ENCODE measurements at regions not wholly inside any gene's neighbourhood (a gene's known extent, or its start where the extent isn't known, plus 50 kb on each side); places are given as distances from the start of the nearest gene placed in this dataset.

DNA sequence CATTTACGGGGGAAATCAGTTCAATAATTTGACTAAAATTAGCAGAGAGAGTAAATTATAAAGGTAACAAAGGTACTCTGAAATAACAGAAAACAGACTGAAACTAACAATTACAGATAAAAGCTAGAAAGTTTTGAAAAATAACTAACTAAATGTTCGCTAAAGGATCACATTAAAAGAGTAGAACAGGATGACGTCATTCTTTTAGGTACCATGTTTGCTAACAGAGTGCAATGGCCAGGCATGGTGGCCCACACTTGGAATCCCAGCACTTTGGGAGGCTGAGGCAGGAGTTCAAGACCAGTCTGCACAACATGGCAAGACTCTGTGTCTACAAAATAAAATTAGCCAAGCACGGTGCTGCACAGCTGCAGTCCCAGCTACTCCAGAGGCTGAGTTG lies 212.3 kb upstream of the CDYL start:
- Mint-ChIP-seq H3K4me3 (no peak overlapping the region), H3K27ac (no peak overlapping the region), H3K4me1 (ENCODE audit: low read depth) (no peaks in the 10 kb centered on the region), H3K36me3 (ENCODE audit: low read depth) (no peaks in the 10 kb centered on the region), H3K9me3 (no peaks in the 10 kb centered on the region), H3K27me3 (ENCODE audit: low read depth) (no peaks in the 10 kb centered on the region)

DNA sequence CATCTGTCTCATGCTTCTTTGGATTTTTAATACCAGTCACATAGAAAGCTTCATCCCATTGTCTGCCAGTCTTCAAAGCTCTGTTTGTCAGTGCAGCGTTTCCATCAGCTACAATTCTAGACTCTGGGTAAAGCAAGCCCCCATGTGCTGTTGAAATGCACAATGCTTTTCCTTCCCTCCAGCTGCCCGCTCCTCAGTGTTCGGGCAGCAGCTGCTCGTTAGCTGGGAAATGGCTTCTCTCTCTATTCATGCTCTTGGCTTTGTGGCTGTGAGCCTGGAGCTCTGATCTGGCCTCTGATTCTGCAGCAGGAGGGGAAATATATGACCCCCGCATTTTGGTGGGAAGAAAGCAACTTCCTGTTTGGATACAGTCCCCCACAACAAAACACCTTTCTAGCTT lies 213.0 kb upstream of the CDYL start:
- H3K4me1 Mint-ChIP-seq (ENCODE audit: low read depth): no peaks in the 10 kb centered on the region
- no peaks in the 10 kb centered on the region for H3K36me3 Mint-ChIP-seq (ENCODE audit: low read depth)
- H3K9me3 Mint-ChIP-seq: no peaks in the 10 kb centered on the region
- H3K4me3 Mint-ChIP-seq: no peak overlapping the region
- H3K27ac Mint-ChIP-seq: no peak overlapping the region
- H3K27me3 Mint-ChIP-seq (ENCODE audit: low read depth): no peaks in the 10 kb centered on the region

DNA sequence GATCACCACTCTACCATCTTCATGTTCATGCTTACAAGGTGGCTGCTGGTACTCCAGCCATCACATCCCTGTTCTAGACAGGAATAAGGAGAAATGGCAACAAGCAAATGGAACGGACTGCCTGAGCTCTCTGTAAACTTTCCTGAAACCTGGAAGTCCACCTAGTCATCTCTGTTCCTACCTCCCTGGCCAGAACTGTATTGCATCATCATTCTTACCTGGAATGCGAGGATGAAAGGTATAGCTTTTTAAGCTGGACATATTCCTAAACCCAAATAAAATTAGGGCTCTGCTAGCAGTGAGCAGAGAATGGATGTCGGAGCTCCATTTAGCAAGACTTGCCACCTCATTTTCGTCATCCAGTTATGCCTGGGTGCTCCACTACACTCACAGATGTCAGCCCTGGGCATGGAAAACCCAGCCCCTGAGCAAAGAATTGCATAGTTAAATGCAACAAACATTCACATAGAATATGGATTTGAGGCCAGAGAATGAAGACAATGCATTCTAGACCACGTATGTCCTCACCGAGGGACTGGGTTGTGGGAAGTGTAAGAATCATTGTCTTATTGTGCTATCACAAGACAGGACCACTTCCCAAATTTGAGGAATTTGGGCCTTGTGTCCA lies 214.3 kb upstream of the CDYL start:
- no peaks in the 10 kb centered on the region for H3K9me3 Mint-ChIP-seq
- H3K27ac Mint-ChIP-seq: no peak overlapping the region
- H3K4me1 Mint-ChIP-seq (ENCODE audit: low read depth): no peaks in the 10 kb centered on the region
- H3K4me3 Mint-ChIP-seq: no peak overlapping the region
- no peaks in the 10 kb centered on the region for H3K27me3 Mint-ChIP-seq (ENCODE audit: low read depth)
- no peaks in the 10 kb centered on the region for H3K36me3 Mint-ChIP-seq (ENCODE audit: low read depth)

DNA sequence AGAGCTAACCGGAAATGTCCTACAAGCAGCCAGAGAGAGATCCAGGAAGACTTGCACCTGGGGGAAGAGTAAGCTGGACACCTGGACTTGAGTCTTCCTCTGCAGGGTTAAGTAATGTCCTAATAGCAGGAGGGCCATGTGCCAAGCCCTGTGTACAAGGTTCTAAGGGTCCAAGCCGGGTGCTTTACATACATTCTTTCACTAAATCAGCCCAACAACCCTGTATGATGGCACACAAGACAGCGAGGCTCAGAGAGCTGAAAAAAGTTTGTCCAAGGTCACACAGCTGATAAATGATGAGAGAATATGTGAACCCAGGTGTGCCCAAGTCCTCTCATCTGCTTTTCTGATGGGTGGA lies 215.1 kb upstream of the CDYL start:
- Mint-ChIP-seq H3K27me3 (ENCODE audit: low read depth) (no peaks in the 10 kb centered on the region), H3K27ac (no peak overlapping the region), H3K4me3 (no peak overlapping the region), H3K9me3 (no peaks in the 10 kb centered on the region), H3K36me3 (ENCODE audit: low read depth) (no peaks in the 10 kb centered on the region), H3K4me1 (ENCODE audit: low read depth) (no peaks in the 10 kb centered on the region)

DNA sequence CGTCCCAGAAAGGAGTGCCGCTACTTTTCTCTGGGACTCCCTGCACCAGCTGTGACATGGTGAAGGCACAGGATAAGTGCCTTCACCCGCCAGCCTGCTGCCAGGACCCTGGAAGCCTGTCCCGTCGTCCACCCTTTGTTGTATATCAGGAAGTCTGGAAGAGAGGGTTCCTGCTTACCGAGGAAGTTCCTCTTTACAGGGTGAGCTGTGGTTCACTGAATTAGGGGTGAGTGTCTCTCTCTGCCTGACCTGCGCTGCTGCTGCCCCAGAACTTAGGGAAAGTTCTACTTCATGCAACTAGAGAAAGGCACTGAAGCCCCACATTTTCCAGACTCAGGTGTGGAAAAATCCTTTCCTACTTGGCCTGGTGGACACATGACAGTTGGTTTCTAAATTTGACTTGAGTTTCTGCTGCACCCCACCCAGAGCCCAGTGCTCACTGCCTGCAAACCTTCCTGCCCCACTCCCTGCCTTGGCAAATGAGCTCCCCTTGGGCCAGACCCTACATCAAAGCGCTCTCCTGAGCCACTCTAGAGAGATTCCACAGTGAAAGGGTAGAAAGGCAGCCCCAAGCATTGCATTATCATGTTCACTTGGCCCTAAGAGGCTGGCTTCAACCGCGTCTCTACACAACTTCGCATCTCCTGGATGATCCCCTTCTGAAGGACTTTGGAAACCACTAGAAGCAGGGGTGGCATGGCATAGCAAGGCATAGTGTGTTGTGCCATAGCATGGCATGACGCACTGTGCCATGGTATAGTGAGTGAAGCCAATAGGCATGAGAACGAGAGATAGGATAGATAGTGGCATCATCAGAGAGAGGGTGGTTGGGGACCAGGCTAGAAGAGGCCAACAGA lies 215.8 kb upstream of the CDYL start:
- Mint-ChIP-seq H3K36me3 (ENCODE audit: low read depth) (no peaks in the 10 kb centered on the region), H3K27me3 (ENCODE audit: low read depth) (no peaks in the 10 kb centered on the region), H3K9me3 (no peaks in the 10 kb centered on the region), H3K27ac (no peak overlapping the region), H3K4me3 (no peak overlapping the region), H3K4me1 (ENCODE audit: low read depth) (no peaks in the 10 kb centered on the region)

DNA sequence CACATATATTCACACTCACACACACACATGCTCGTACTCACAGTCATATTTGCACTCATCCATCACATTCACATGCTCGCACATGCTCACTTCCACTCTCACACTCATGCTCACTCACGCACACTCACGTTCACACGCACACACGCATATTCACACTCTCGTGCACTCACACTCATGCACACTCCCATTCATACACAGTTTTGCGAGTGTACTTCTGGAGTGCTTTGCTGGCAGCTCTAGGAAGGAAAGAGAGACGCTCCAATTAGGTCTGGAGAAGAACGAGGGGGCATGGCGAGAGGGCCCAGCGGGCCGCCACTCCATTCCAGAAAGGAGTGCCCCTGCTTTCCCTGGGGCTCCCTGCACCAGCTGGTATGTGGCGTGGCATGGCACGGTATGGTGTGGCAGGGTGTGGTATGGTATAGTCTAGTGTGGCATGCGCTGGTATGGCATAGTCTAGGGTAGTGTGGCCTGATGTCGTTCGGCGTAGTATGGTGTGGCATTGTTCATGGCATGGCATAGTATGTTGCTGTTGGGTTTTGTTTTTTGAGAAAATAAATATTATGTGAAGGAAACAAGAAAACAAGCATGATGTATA lies 216.8 kb upstream of the CDYL start:
- H3K4me1 Mint-ChIP-seq (ENCODE audit: low read depth): no peaks in the 10 kb centered on the region
- no peaks in the 10 kb centered on the region for H3K27me3 Mint-ChIP-seq (ENCODE audit: low read depth)
- no peaks in the 10 kb centered on the region for H3K9me3 Mint-ChIP-seq
- H3K4me3 Mint-ChIP-seq: no peak overlapping the region
- H3K36me3 Mint-ChIP-seq (ENCODE audit: low read depth): no peaks in the 10 kb centered on the region
- no peak overlapping the region for H3K27ac Mint-ChIP-seq

DNA sequence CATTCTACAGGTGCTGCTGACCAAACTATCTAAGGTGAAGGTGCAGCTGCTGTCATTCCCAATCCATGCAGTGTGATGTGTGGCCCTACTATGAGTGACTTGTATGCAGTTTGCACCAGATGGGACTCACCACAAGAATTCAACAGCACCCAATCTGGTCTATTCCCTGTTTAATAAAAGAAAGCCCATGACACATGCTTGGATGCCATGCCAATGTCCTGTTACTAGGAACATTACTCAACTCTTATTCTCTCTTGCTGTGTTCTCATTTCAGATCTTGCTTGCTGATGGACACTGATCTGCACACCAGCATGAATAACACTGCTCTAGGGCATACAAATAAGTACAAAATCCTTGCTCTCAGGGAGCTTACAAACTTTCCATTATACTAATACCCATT lies 221.6 kb upstream of the CDYL start:
- H3K4me1 Mint-ChIP-seq (ENCODE audit: low read depth): peaks cover 1% of the 10 kb centered on the region
- no peaks in the 10 kb centered on the region for H3K27me3 Mint-ChIP-seq (ENCODE audit: low read depth)
- H3K27ac Mint-ChIP-seq: no peak overlapping the region
- H3K36me3 Mint-ChIP-seq (ENCODE audit: low read depth): no peaks in the 10 kb centered on the region
- no peak overlapping the region for H3K4me3 Mint-ChIP-seq
- peaks cover 5% of the 10 kb centered on the region for H3K9me3 Mint-ChIP-seq

DNA sequence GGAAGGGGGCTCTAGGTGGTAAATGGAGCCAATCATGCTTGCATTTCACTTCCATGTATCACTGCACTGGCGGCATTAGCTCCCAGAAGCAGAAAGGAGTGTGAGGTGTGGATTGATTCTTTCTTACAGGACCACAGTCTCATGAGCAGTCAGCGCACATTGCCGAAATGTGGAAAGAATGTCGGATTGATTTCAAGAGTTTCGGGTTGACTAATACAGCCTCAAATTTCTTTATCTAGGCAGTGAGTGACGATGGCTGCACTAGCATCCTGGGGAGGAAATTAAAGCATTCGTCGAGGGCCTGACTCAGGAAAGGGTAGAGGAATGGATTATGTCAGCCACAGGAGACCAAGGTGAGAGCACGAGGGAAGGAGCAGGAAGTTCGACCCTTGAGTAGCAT lies 222.8 kb upstream of the CDYL start:
- peaks cover 1% of the 10 kb centered on the region for H3K4me1 Mint-ChIP-seq (ENCODE audit: low read depth)
- H3K36me3 Mint-ChIP-seq (ENCODE audit: low read depth): no peaks in the 10 kb centered on the region
- H3K27ac Mint-ChIP-seq: no peak overlapping the region
- no peaks in the 10 kb centered on the region for H3K27me3 Mint-ChIP-seq (ENCODE audit: low read depth)
- peaks cover 5% of the 10 kb centered on the region for H3K9me3 Mint-ChIP-seq
- no peak overlapping the region for H3K4me3 Mint-ChIP-seq

DNA sequence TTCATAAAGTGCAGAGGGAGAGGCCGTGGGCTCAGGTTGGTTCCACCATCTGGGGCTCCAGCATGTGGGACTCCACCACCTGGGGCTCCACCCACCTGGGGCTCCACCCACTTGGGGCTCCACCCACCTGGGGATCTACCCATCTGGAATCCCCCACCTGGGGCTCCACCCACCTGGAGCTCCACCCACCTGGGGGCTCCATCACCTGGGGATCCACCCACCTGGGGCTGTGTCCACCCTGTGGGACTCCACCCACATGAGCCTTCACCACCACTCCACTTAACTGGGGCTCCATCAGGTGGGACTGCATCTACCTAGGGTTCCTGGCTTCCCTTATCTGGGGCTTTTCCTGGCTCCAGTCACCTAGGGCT lies 226.0 kb upstream of the CDYL start:
- H3K9me3 Mint-ChIP-seq: peaks cover 5% of the 10 kb centered on the region
- H3K27me3 Mint-ChIP-seq (ENCODE audit: low read depth): no peaks in the 10 kb centered on the region
- peaks cover 1% of the 10 kb centered on the region for H3K4me1 Mint-ChIP-seq (ENCODE audit: low read depth)
- H3K4me3 Mint-ChIP-seq: no peak overlapping the region
- no peaks in the 10 kb centered on the region for H3K36me3 Mint-ChIP-seq (ENCODE audit: low read depth)
- H3K27ac Mint-ChIP-seq: no peak overlapping the region

DNA sequence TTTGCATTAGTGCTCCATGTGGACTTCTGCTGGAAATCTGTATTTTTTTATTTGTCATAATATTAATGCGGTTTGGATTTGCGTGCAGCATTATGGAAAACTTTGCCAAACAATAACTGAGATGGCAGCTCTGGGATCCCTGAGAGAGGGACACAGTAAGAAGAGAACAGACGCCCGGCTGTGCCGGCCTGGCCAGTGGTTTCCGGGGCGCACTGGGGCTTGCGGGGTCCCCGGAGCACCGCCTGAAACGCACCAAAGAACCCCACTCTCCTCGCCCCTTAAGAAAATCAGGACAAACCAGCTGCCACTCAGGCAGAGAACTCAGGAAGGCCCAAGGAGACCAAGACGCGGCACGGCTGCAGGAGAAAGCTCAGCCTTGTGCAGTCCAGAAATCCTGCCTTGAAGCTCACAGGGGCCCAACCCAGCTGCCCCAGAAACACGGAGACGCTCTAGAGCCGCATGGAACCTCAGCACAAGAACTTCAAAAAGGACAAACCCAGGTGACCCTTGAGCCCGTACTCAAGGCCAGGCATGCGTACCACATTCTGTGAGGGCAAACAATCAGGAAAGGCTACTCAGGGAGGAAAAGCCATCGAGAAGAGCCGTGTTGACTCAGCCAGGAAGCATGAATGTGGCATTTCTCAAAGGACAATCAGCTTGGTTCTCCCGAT lies 226.5 kb upstream of the CDYL start:
- H3K4me3 Mint-ChIP-seq: no peak overlapping the region

DNA sequence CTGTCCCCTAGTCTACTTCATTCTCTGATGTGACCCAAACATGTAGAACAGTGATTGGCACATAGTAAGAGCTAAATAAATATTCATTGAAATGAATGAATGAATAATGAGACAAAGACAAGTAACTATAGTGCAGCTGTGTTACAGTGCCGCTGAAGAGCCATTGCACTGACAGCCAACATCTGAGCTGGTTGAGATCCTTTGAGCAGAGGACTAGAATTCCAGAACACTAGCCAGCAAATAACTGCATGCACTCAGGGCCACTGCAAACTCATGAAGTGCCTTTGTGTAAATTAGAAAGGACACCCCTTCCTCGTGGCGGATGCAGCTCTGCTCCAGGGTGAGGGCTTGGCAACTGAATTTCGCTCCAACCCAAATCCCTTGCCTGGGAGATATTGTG lies 230.3 kb upstream of the CDYL start:
- no peak overlapping the region for H3K27ac Mint-ChIP-seq
- no peaks in the 10 kb centered on the region for H3K36me3 Mint-ChIP-seq (ENCODE audit: low read depth)
- no peaks in the 10 kb centered on the region for H3K27me3 Mint-ChIP-seq (ENCODE audit: low read depth)
- no peaks in the 10 kb centered on the region for H3K4me1 Mint-ChIP-seq (ENCODE audit: low read depth)
- peaks cover 2% of the 10 kb centered on the region for H3K9me3 Mint-ChIP-seq
- H3K4me3 Mint-ChIP-seq: no peak overlapping the region

More for the DNA sequence above, 226.5 kb upstream of the CDYL start:
- Mint-ChIP-seq H3K36me3 (ENCODE audit: low read depth) (no peaks in the 10 kb centered on the region), H3K9me3 (peaks cover 5% of the 10 kb centered on the region), H3K27ac (no peak overlapping the region), H3K27me3 (ENCODE audit: low read depth) (no peaks in the 10 kb centered on the region), H3K4me1 (ENCODE audit: low read depth) (peaks cover 1% of the 10 kb centered on the region)

DNA sequence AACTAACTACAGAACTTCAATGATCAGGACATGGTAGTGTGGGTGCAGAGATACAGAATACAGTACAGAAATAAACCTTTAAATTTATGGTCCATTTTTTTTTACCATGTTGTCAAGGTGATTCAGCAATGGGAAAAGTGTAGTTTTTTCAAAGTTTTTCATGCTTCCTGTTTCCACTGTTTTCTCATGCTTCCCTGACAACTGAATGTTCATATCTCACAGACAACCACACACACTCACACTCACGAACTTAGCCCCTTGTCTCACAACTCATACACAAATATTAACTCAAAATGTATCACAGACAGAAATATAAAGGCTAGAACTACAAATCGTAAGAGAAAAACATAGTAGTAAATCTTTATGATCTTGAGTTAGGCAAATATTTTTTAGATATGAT lies 232.6 kb upstream of the CDYL start:
- H3K4me1 Mint-ChIP-seq (ENCODE audit: low read depth): no peaks in the 10 kb centered on the region
- no peak overlapping the region for H3K4me3 Mint-ChIP-seq
- H3K27me3 Mint-ChIP-seq (ENCODE audit: low read depth): no peaks in the 10 kb centered on the region
- H3K36me3 Mint-ChIP-seq (ENCODE audit: low read depth): no peaks in the 10 kb centered on the region
- no peak overlapping the region for H3K27ac Mint-ChIP-seq
- no peaks in the 10 kb centered on the region for H3K9me3 Mint-ChIP-seq

DNA sequence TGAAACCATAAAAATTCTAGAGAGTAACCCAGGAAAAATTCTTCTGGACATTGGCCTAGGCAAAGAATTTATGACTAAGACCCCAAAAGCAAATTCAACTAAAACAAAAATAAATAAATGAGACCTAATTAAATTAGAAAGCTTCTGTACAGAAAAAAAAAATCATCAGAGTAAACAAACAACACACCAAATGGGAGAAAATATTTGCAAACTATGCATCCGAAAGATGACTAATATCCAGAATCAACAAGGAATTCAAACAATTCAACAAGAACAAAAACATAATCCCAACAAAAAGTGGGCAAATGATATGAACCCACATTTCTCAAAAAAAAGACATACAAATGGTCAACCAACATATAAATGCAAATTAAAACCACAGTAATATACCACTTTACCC lies 242.6 kb upstream of the CDYL start:
- no peaks in the 10 kb centered on the region for H3K9me3 Mint-ChIP-seq

DNA sequence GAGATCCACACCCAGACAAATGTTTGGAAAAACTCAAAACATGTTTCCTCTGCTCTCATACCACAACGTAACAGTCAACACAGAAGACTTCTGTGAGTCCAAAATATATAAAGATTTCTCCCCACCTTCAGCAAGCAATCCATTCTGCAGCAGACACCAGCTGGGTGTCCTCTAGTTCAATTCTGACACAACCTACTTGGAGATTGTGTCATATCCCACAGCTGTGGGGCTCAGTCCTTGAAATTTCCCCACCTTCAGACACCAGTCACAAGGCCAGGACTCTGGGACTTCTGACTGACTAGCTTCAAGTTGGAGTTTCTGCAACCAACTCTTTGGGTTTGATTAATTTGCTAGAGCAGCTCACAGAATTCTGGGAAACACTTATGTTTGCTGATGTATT lies 244.8 kb upstream of the CDYL start:
- no peaks in the 10 kb centered on the region for H3K4me1 Mint-ChIP-seq (ENCODE audit: low read depth)
- H3K4me3 Mint-ChIP-seq: no peak overlapping the region
- no peak overlapping the region for H3K27ac Mint-ChIP-seq
- no peaks in the 10 kb centered on the region for H3K36me3 Mint-ChIP-seq (ENCODE audit: low read depth)
- no peaks in the 10 kb centered on the region for H3K9me3 Mint-ChIP-seq
- H3K27me3 Mint-ChIP-seq (ENCODE audit: low read depth): peaks cover 6% of the 10 kb centered on the region

More for the DNA sequence above, 242.6 kb upstream of the CDYL start:
- Mint-ChIP-seq H3K27me3 (ENCODE audit: low read depth) (no peaks in the 10 kb centered on the region), H3K4me1 (ENCODE audit: low read depth) (no peaks in the 10 kb centered on the region), H3K27ac (no peak overlapping the region), H3K4me3 (no peak overlapping the region), H3K36me3 (ENCODE audit: low read depth) (no peaks in the 10 kb centered on the region)

DNA sequence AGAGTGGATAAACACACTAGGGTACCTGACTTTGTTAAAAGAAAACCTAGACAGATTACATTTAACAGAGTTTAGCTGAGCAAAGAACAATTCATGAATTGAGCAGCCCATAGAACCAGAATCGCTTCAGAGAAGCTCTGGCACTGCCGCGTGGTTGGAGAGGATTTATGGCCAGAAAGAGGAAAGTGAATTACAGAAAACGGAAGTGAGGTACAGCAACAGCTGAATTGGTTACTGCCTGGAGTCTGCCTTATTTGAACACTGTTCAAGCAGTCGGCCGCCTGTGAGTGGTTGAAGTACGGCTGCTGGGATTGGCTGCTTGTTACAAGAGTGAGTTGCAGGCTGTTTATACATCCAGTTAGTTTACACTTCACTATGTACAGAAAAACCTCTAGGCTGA lies 253.8 kb upstream of the CDYL start:
- Mint-ChIP-seq H3K9me3 (no peaks in the 10 kb centered on the region), H3K36me3 (ENCODE audit: low read depth) (no peaks in the 10 kb centered on the region), H3K27ac (no peak overlapping the region), H3K27me3 (ENCODE audit: low read depth) (peaks cover 6% of the 10 kb centered on the region), H3K4me3 (no peak overlapping the region), H3K4me1 (ENCODE audit: low read depth) (no peaks in the 10 kb centered on the region)
